Colonic mucosa (tissue), 4 donors: ENCODE measurements at regions not wholly inside any gene's neighbourhood (a gene's known extent, or its start where the extent isn't known, plus 50 kb on each side); places are given as distances from the start of the nearest gene placed in this dataset.
"Not testable (repeated sequence)": the region's sequence is repeated elsewhere in the genome, so short reads cannot be mapped to it uniquely, and the experiment has no call there.

ENCODE experiments used
- DNase-seq: peaks from one replicate; pipeline ENCODE4 v3.0.0-alpha.2; 2020
- H3K27ac ChIP-seq: fragments of 200-600 bp; one replicate; pipeline ENCODE4 v1.8.0; 2021
- H3K27me3 ChIP-seq: fragments of 200-600 bp; one replicate; pipeline ENCODE4 v1.8.0; 2021
- H3K36me3 ChIP-seq: fragments of 200-600 bp; one replicate; pipeline ENCODE4 v1.8.0; 2021
- H3K4me1 ChIP-seq: fragments of 200-600 bp; one replicate; pipeline ENCODE4 v1.8.0; 2021; ENCODE audit warnings: mild to moderate bottlenecking
- H3K4me3 ChIP-seq: fragments of 200-600 bp; one replicate; pipeline ENCODE4 v1.8.0; 2021
- H3K9ac ChIP-seq, 2 donors: one replicate each; pipeline ENCODE4 v1.7.0; 2013; ENCODE audit warnings: control low read depth in 2 of 2, low read depth in 2 of 2, low read length in 2 of 2
- H3K9me3 ChIP-seq: fragments of 200-600 bp; one replicate; pipeline ENCODE4 v1.8.0; 2021
- CTCF ChIP-seq: fragments of 200-600 bp; IDR thresholded peaks from one replicate; pipeline ENCODE4 v1.8.0; 2022; ENCODE audit warnings: antibody characterized with exemption, mild to moderate bottlenecking
- intact Hi-C: fragments of 100-400 bp; cut with DNase I; formaldehyde crosslinking; loops from one replicate; pipeline ENCODE4 v1.14.1; 2022
- donor health status: healthy.
- donor health status: DM: no; HTN: no; CAD: no.
- donor health status: DM: no; HTN: no; CAD: no.

- Histone ChIP-seq H3K27ac (no peak overlapping the region), H3K9ac (no peak overlapping the region), H3K4me1 (no peaks in the 10 kb centered on the region), H3K27me3 (no peaks in the 10 kb centered on the region), H3K4me3 (no peak overlapping the region), H3K36me3 (no peaks in the 10 kb centered on the region), H3K9me3 (no peaks in the 10 kb centered on the region)
- no peak for TF ChIP-seq CTCF
- intact Hi-C loops = no loop called here
- DNase-seq = no peak
These were observed 1109.2 kb downstream of the TMEM121 start for GRCh38 chr14:106635569-106635968.

DNA sequence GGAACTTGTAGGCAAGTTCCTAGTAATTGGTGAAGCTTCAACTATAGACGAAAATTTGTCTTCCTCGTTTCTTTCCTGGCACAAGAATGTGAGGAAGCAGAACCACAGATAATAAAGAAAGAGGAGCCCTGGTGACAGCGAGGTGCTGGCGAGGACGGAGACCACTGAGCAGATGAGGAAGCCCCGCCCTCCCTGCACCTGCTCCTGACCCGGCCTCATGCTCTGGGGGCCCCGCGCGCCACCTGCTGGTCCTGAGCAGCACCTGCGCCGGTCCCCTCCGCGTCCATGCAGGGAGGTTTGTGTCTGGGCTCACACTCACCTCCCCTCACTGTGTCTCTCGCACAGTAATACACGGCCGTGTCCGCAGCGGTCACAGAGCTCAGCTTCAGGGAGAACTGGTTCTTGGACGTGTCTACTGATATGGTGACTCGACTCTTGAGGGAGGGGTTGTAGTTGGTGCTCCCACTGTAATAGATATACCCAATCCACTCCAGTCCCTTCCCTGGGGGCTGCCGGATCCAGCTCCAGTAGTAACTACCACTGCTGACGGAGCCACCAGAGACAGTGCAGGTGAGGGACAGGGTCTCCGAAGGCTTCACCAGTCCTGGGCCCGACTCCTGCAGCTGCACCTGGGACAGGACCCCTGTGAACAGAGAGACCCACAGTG lies 1112.5 kb downstream of the TMEM121 start:
- H3K27me3 ChIP-seq, H3K4me3 ChIP-seq, H3K27ac ChIP-seq, H3K4me1 ChIP-seq, H3K36me3 ChIP-seq, intact Hi-C loops, DNase-seq, H3K9me3 ChIP-seq, H3K9ac ChIP-seq: not testable (repeated sequence)
- TF ChIP-seq CTCF = peak; percentile 26

DNA sequence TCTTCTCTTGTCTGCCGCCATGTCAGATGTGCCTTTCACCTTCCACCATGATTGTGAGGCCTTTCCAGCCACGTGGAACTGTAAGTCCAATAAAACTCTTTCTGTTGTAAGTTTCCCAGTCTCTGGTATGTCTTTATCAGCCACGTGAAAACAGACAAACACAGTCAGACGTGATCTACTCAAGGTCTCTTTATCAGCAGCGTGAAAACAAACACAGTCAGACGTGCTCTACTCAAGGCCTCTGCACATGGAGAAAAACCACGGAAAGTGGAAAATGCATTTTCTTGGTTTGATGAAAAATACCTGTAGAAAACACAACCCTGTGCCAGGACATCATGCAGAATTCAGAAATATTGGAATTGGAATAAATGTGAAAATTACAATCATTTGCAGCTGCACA lies 1115.7 kb downstream of the TMEM121 start:
- Histone ChIP-seq H3K9me3 (no peaks in the 10 kb centered on the region), H3K27me3 (no peaks in the 10 kb centered on the region), H3K9ac (no peak overlapping the region), H3K4me3 (no peak overlapping the region), H3K36me3 (no peaks in the 10 kb centered on the region), H3K4me1 (no peaks in the 10 kb centered on the region), H3K27ac (no peak overlapping the region)
- no peak for DNase-seq
- intact Hi-C loops = no loop called here
- TF ChIP-seq CTCF = no peak

- H3K27ac ChIP-seq, H3K9ac ChIP-seq, H3K27me3 ChIP-seq, H3K4me3 ChIP-seq, DNase-seq, H3K9me3 ChIP-seq, H3K36me3 ChIP-seq, intact Hi-C loops, H3K4me1 ChIP-seq: not testable (repeated sequence)
These were observed 1116.6 kb downstream of the TMEM121 start for GRCh38 chr14:106642971-106643370.

- H3K36me3 ChIP-seq, H3K9me3 ChIP-seq, intact Hi-C loops, H3K9ac ChIP-seq, H3K4me3 ChIP-seq, H3K27me3 ChIP-seq, H3K4me1 ChIP-seq, DNase-seq, H3K27ac ChIP-seq: not testable (repeated sequence)
These were observed 1122.5 kb downstream of the TMEM121 start for GRCh38 chr14:106648874-106649273.

- intact Hi-C loops = no loop called here
- DNase-seq = no peak
- no peak overlapping the region for H3K9ac ChIP-seq
- no peaks in the 10 kb centered on the region for H3K27me3 ChIP-seq
- H3K4me1 ChIP-seq = no peaks in the 10 kb centered on the region
- no peak overlapping the region for H3K27ac ChIP-seq
- H3K9me3 ChIP-seq = no peaks in the 10 kb centered on the region
- no peak for TF ChIP-seq CTCF
- H3K36me3 ChIP-seq = no peaks in the 10 kb centered on the region
- no peak overlapping the region for H3K4me3 ChIP-seq
These were observed 1124.6 kb downstream of the TMEM121 start for GRCh38 chr14:106651016-106651415.
